ENCODE measurements at regions not wholly inside any gene's neighbourhood (a gene's known extent, or its start where the extent isn't known, plus 50 kb on each side); places are given as distances from the start of the nearest gene placed in this dataset.
"Not testable (repeated sequence)": the region's sequence is repeated elsewhere in the genome, so short reads cannot be mapped to it uniquely, and the experiment has no call there.

GRCh38 chr13:50248516-50249143 lies 233.4 kb downstream of the KCNRG start:
- intact Hi-C loops (cut with micrococcal nuclease) = no loop called here
- Histone ChIP-seq H3K27ac (ENCODE audit: low read length) (peak overlapping the region; percentile 0), H3K9me3 (ENCODE audit: control insufficient read depth, insufficient read depth, low read length) (no peaks in the 10 kb centered on the region), H3K4me1 (ENCODE audit: control insufficient read depth, insufficient read depth, low read length) (peaks cover 21% of the 10 kb centered on the region), H3K36me3 (ENCODE audit: control insufficient read depth, insufficient read depth, low read length) (no peaks in the 10 kb centered on the region), H3K27me3 (ENCODE audit: control insufficient read depth, insufficient read depth, low read length) (no peaks in the 10 kb centered on the region), H3K4me3 (ENCODE audit: low read length) (no peak overlapping the region)
- Mint-ChIP-seq H3K27ac (peak overlapping the region; percentile 57 to 60), H3K27me3 (ENCODE audit: low read depth in 2 of 2) (peaks cover 3 to 13% of the 10 kb centered on the region in 2 donors), H3K4me3 (peak overlapping the region; percentile 45), H3K4me1 (peaks cover 15 to 33% of the 10 kb centered on the region in 2 donors), H3K9me3 (no peaks in the 10 kb centered on the region), H3K36me3 (no peaks in the 10 kb centered on the region)
- peak in 1 of 2 donors; percentile 42 for DNase-seq
- 46% methylated on average over 3 of the region's 3 CpGs for WGBS (ENCODE audit: insufficient coverage)
- no peak for TF ChIP-seq CTCF (IDR thresholded peaks at IDR 0.05)
- peak; percentile 74 to 81 (median 81) for ATAC-seq

- ATAC-seq (no peak), DNase-seq (no peak)
- intact Hi-C loops (cut with micrococcal nuclease) = no loop called here
- Histone ChIP-seq H3K9me3 (ENCODE audit: control insufficient read depth, insufficient read depth, low read length) (no peaks in the 10 kb centered on the region), H3K4me3 (ENCODE audit: low read length) (no peak overlapping the region), H3K27me3 (ENCODE audit: control insufficient read depth, insufficient read depth, low read length) (no peaks in the 10 kb centered on the region), H3K4me1 (ENCODE audit: control insufficient read depth, insufficient read depth, low read length) (peaks cover 21% of the 10 kb centered on the region), H3K36me3 (ENCODE audit: control insufficient read depth, insufficient read depth, low read length) (no peaks in the 10 kb centered on the region), H3K27ac (ENCODE audit: low read length) (peak overlapping the region; percentile 0)
- WGBS (ENCODE audit: insufficient coverage) = 96% methylated on average over 1 of the region's 1 CpG
- H3K4me3 Mint-ChIP-seq = peak overlapping the region; percentile 45
- peak overlapping the region; percentile 57 to 60 for H3K27ac Mint-ChIP-seq
- H3K4me1 Mint-ChIP-seq = peaks cover 15 to 31% of the 10 kb centered on the region in 2 donors
- no peaks in the 10 kb centered on the region for H3K9me3 Mint-ChIP-seq
- H3K36me3 Mint-ChIP-seq = no peaks in the 10 kb centered on the region
- H3K27me3 Mint-ChIP-seq (ENCODE audit: low read depth in 2 of 2) = peaks cover 3 to 13% of the 10 kb centered on the region in 2 donors
- no peak for TF ChIP-seq CTCF (IDR thresholded peaks at IDR 0.05)
These were observed 233.9 kb downstream of the KCNRG start for GRCh38 chr13:50249144-50249521.

- no peaks in the 10 kb centered on the region for H3K27me3 ChIP-seq (ENCODE audit: control insufficient read depth, insufficient read depth, low read length)
- DNase-seq (no peak), ATAC-seq (no peak)
- H3K36me3 ChIP-seq (ENCODE audit: control insufficient read depth, insufficient read depth, low read length) = no peaks in the 10 kb centered on the region
- no peak overlapping the region for H3K4me3 ChIP-seq (ENCODE audit: low read length)
- 85% methylated on average over 7 of the region's 7 CpGs for WGBS (ENCODE audit: insufficient coverage)
- H3K9me3 ChIP-seq (ENCODE audit: control insufficient read depth, insufficient read depth, low read length) = no peaks in the 10 kb centered on the region
- TF ChIP-seq CTCF (IDR thresholded peaks at IDR 0.05) = no peak
- Mint-ChIP-seq H3K9me3 (no peaks in the 10 kb centered on the region), H3K36me3 (no peaks in the 10 kb centered on the region), H3K4me1 (peaks cover 21 to 22% of the 10 kb centered on the region in 2 donors), H3K27me3 (ENCODE audit: low read depth in 2 of 2) (peaks cover 3 to 13% of the 10 kb centered on the region in 2 donors), H3K4me3 (no peak overlapping the region), H3K27ac (no peak overlapping the region)
- H3K4me1 ChIP-seq (ENCODE audit: control insufficient read depth, insufficient read depth, low read length) = peaks cover 22% of the 10 kb centered on the region
- intact Hi-C loops (cut with micrococcal nuclease) = loop anchor here (10.0 kb wide), 1 partner anchor 264 kb away; no protein-coding TSS in a partner anchor
- no peak overlapping the region for H3K27ac ChIP-seq (ENCODE audit: low read length)
These were observed 235.2 kb downstream of the KCNRG start for GRCh38 chr13:50250401-50250800.

GRCh38 chr13:50255639-50256038 lies 240.4 kb downstream of the KCNRG start:
- H3K27me3 ChIP-seq (ENCODE audit: control insufficient read depth, insufficient read depth, low read length) = no peaks in the 10 kb centered on the region
- H3K36me3 Mint-ChIP-seq = no peaks in the 10 kb centered on the region
- ATAC-seq (peak; percentile 84 to 93 (median 88)), DNase-seq (peak in 1 of 2 donors; percentile 60)
- peaks cover 8 to 13% of the 10 kb centered on the region in 2 donors for H3K27me3 Mint-ChIP-seq (ENCODE audit: low read depth in 2 of 2)
- H3K4me1 Mint-ChIP-seq = peaks cover 41 to 48% of the 10 kb centered on the region in 2 donors
- no peaks in the 10 kb centered on the region for H3K9me3 ChIP-seq (ENCODE audit: control insufficient read depth, insufficient read depth, low read length)
- no CpG with 5 or more reads among the region's 1 CpG for WGBS (ENCODE audit: insufficient coverage)
- H3K36me3 ChIP-seq (ENCODE audit: control insufficient read depth, insufficient read depth, low read length) = no peaks in the 10 kb centered on the region
- peak overlapping the region; percentile 49 to 66 for H3K27ac Mint-ChIP-seq
- no peak for TF ChIP-seq CTCF (IDR thresholded peaks at IDR 0.05)
- no peaks in the 10 kb centered on the region for H3K9me3 Mint-ChIP-seq
- intact Hi-C loops (cut with micrococcal nuclease) = loop anchor here (2.0 to 10.0 kb wide), 2 partner anchors 19 to 259 kb away; no protein-coding TSS in a partner anchor
- H3K4me3 Mint-ChIP-seq = peak overlapping the region; percentile 80
- peaks cover 15% of the 10 kb centered on the region for H3K4me1 ChIP-seq (ENCODE audit: control insufficient read depth, insufficient read depth, low read length)
- H3K27ac ChIP-seq (ENCODE audit: low read length) = peak overlapping the region; percentile 14
- H3K4me3 ChIP-seq (ENCODE audit: low read length) = no peak overlapping the region

- peaks cover 41 to 48% of the 10 kb centered on the region in 2 donors for H3K4me1 Mint-ChIP-seq
- peaks cover 8 to 11% of the 10 kb centered on the region in 2 donors for H3K27me3 Mint-ChIP-seq (ENCODE audit: low read depth in 2 of 2)
- H3K27ac Mint-ChIP-seq = peak overlapping the region; percentile 49 to 66
- not testable (repeated sequence) for DNase-seq; H3K36me3 ChIP-seq (ENCODE audit: control insufficient read depth, insufficient read depth, low read length); H3K27ac ChIP-seq (ENCODE audit: low read length); H3K27me3 ChIP-seq (ENCODE audit: control insufficient read depth, insufficient read depth, low read length); H3K4me3 ChIP-seq (ENCODE audit: low read length); H3K9me3 Mint-ChIP-seq; ATAC-seq; H3K9me3 ChIP-seq (ENCODE audit: control insufficient read depth, insufficient read depth, low read length); H3K36me3 Mint-ChIP-seq
- H3K4me1 ChIP-seq (ENCODE audit: control insufficient read depth, insufficient read depth, low read length) = peaks cover 15% of the 10 kb centered on the region
- WGBS (ENCODE audit: insufficient coverage) = 37% methylated on average over 3 of the region's 6 CpGs
- H3K4me3 Mint-ChIP-seq = peak overlapping the region; percentile 80
- intact Hi-C loops (cut with micrococcal nuclease) = loop anchor here (10.0 kb wide), 1 partner anchor 258 kb away; no protein-coding TSS in a partner anchor
These were observed 241.5 kb downstream of the KCNRG start for GRCh38 chr13:50256536-50257321.
